Spleen (tissue), 7 donors: ENCODE measurements at regions not wholly inside any gene's neighbourhood (a gene's known extent, or its start where the extent isn't known, plus 50 kb on each side); places are given as distances from the start of the nearest gene placed in this dataset.

ENCODE experiments used
- POLR2AphosphoS5 ChIP-seq, 3 donors: sonication (generic); formaldehyde crosslinking; IDR thresholded peaks; one replicate each; pipeline ENCODE4 v1.5.1; 2017; ENCODE audit warnings: antibody characterized with exemption in 3 of 3
- TF ChIP-seq, protein P1 (sequence below), 11 experiments: fragments of 200-600 bp in 7 of 11; fragments of 450-650 bp in 4 of 11; sonication (generic) in 4 of 11; IDR thresholded peaks in 8 of 11; conservative IDR thresholded peaks in 3 of 11; 1 replicate in 7 of 11; 2 replicates in 4 of 11; pipeline versions ENCODE4 v1.4.0 to v1.8.0; 2016 to 2021; ENCODE audit warnings: antibody characterized with exemption in 11 of 11, inconsistent platforms in 4 of 11, mild to moderate bottlenecking in 1 of 11
- donor health status: DM: no; HTN: no; CAD: no; lungs with moderate emphysema.
- donor health status: DM: no; HTN: no; CAD: no.
- donor health status: DM: no; HTN: no; CAD: no.

DNA sequence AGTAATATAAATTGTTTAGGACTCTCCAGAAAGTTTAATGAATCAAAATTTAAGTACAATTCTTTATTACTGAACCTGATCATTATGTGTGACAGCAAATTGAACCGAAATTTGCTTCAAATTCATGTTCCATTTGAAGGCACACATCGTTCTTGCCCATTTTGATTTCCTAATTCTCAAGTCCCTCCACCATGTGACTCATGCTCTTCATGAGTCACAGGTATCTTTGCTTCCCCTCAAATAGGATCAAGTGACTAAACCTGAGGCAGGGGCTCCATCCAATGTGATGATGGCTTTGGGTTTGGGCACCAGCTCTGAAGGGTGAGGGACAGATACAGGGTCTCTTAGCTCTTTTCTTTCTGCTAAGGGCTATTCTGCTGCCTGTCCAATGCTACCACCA is 86.1 kb downstream of the THSD1 start:
- TF ChIP-seq, protein P1, sequence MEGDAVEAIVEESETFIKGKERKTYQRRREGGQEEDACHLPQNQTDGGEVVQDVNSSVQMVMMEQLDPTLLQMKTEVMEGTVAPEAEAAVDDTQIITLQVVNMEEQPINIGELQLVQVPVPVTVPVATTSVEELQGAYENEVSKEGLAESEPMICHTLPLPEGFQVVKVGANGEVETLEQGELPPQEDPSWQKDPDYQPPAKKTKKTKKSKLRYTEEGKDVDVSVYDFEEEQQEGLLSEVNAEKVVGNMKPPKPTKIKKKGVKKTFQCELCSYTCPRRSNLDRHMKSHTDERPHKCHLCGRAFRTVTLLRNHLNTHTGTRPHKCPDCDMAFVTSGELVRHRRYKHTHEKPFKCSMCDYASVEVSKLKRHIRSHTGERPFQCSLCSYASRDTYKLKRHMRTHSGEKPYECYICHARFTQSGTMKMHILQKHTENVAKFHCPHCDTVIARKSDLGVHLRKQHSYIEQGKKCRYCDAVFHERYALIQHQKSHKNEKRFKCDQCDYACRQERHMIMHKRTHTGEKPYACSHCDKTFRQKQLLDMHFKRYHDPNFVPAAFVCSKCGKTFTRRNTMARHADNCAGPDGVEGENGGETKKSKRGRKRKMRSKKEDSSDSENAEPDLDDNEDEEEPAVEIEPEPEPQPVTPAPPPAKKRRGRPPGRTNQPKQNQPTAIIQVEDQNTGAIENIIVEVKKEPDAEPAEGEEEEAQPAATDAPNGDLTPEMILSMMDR (IDR thresholded peaks at IDR 0.05 in 8 of 11, conservative IDR thresholded peaks at IDR 0.05 in 3 of 11) = no peak
- no peak for TF ChIP-seq POLR2AphosphoS5 (IDR thresholded peaks at IDR 0.05)
